ENCODE measurements at regions not wholly inside any gene's neighbourhood (a gene's known extent, or its start where the extent isn't known, plus 50 kb on each side); places are given as distances from the start of the nearest gene placed in this dataset.
"Not testable (repeated sequence)": the region's sequence is repeated elsewhere in the genome, so short reads cannot be mapped to it uniquely, and the experiment has no call there.

DNA sequence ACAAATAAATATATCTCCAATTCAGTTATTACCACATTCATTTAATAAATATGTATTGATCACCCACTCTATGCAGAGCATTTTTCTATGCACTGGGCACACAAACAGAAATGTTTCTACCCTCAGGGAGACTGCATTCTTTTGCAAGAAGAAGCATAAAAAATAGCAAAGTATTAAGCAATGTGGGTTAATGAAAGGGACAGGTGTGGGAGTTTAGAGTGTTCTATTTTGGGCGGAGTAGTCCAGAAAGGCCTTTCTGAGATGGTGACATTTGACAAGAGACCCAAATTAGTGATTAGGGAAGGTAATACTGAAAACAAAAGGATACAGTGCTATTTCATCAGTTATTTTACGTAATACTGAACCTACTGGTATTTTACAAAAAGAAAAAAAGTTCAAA, 394.3 kb upstream of the CHST9 start:
- no peak for DNase-seq (ENCODE audit: low read depth)

DNA sequence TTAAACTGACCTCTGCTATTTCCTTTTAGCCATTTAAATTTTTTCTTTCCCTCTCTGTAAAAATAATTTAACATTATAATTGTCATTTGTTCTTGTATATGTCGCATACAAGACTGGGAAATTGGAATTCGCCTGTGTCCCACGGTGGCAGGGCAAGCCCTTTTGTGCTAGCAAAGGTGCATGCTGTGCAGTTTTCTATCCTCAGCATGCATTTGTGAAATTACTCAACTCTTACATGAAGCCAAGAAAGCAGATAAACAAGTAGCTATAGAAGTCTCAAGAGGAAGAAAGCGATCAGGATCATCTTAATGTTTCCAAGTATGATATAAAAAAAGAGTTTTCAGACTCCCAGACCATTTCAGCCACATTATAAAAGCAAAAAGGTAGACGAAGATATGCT, 392.6 kb upstream of the CHST9 start:
- DNase-seq (ENCODE audit: low read depth): no peak

- no peak for DNase-seq (ENCODE audit: low read depth)
These were observed 392.2 kb upstream of the CHST9 start for GRCh38 chr18:27577265-27577664.

- no peak for DNase-seq (ENCODE audit: low read depth)
These were observed 382.3 kb upstream of the CHST9 start for GRCh38 chr18:27567434-27567833.

DNA sequence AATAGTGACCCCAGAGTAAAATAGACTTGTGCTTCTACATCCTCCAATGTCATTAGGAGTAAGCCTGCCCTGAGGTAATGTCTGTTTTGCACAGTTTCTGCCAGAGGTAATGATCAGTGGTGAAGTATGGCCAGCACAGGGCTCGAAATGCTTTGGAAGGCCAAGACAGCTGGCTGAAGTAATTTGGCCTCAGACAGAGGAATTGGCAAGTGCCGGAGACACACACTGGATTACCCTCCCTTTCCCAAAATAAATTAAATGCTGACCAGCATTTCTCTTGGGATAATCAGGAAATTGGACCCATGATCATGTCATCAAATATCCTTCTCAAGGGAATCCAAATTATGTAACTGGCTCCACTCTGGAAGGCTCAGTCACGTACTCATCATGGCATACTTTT, 379.0 kb upstream of the CHST9 start:
- no peak for DNase-seq (ENCODE audit: low read depth)

DNA sequence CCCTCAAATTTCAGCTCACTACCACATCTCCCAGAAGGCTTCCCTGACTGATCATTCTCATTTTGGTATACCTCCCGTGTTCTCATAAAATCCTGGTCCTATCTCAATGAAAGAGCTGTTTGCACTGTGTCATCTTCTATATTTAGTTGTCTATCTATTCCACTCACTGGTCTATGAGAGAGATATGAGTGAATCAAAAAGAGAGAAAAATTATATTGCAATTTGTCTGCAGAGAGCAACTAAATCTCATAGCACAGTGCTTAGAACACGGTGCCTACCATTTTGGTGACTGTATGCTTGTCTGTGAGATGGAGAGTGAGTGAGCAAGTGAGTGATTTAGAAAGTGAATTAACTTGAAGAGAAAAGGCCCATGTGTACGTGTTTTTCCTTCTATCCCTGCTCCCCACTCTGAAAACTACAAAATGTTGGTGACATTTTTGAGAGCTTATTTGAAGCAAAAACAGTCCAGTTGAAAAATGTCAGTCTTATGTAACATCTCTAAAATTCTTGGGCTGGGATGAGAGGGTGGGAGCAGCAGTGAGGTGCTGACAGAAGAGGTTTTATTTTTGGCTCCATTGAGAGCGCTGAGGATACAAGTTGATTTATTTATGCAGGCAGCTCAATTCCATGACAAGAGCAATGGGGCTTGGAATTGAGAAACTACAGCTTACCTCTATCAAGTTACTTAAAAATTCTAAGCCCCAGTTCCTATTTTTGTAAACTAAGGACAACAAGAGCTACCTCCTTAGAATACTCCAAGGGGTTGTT, 373.5 kb upstream of the CHST9 start:
- DNase-seq (ENCODE audit: low read depth): no peak

GRCh38 chr18:27556741-27557140, 371.6 kb upstream of the CHST9 start:
- no peak for DNase-seq (ENCODE audit: low read depth)

- no peak for DNase-seq (ENCODE audit: low read depth)
These were observed 364.4 kb upstream of the CHST9 start for GRCh38 chr18:27549335-27550039.

GRCh38 chr18:27546991-27547390, 361.9 kb upstream of the CHST9 start:
- DNase-seq (ENCODE audit: low read depth): no peak

DNA sequence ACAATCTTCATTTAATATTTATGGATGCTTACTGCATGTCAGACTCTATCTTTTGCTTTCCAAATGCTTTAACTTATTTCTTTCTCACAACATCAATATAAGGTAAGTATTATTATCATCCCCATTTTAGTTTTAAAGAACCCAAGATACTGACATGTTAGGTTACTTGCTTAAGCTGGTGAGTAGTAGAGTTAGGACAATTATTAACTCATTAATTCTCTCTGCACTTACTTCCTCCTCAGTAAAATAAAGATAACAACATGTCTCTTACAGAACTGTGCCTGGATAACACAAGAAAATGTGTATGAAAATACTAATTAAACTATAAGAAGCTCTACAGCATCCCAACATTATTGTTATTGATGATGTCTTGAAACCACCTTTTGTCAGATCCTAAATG, 359.1 kb upstream of the CHST9 start:
- DNase-seq (ENCODE audit: low read depth): no peak

- DNase-seq (ENCODE audit: low read depth): no peak
These were observed 356.2 kb upstream of the CHST9 start for GRCh38 chr18:27541293-27541692.

DNA sequence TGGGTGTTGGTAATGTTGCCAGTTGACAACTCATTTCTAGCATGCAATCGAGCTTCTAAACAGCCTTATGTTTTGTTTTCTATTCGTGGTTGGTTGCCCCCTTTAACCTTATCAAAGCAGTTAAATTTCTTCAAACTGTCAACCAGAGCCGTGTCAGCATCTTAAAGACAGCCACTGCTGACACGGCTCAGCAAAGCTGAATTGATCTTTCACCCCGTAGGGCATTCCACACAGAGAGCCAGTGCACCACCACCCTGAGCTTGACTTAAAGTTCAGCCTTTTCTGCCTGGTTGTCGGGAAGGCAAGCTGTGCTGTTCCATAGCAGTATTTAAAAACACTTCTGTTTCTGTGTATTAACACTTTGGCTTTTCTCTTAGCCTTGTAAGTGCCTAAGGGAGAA, 355.0 kb upstream of the CHST9 start:
- DNase-seq (ENCODE audit: low read depth): no peak

DNA sequence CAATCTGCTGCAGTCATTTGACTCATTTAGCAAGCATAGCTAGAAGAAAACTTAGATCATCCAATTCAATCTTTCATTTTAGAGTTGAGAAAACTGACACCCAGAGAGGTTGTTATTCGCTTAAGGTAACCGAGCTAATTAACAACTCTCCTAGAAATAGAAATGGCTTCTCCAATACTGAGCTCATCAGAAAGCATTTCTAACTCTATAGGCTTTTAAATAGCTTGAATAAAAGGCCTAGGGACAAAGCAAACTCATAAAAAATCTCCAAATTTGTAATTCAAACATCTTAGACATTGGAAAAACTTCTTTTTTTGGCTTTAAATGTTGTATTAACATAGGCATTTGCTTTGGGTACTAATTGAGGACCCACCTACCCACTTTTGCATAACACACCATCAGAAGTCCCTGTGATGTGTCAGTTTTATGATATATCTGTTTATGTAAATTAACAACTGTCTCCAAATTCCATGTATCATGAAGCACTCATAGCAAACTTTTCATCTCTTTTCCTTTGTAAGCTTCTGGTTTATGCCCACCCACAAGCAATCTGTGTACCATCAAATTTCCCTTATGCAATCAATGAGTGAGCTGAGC, 343.9 kb upstream of the CHST9 start:
- DNase-seq (ENCODE audit: low read depth): no peak

DNA sequence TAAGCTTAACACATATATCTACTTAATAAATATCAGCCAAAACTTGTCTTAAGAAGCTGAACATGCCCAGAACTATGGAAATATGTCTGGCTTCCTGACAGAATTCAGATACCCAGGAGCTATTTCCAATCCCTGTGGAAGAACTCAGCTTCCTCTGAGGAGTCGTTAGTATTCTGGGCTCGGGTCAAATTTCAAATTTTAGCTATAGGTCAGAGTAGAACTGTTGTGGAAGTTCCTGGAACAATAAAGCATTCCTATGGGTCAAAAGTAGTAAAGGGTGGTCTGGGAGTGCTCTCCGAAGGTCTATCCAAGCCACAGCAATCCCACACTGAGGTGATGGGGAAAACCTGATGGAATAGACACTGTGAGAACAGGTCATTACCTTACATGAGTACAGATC, 342.7 kb upstream of the CHST9 start:
- DNase-seq (ENCODE audit: low read depth): no peak

- no peak for DNase-seq (ENCODE audit: low read depth)
These were observed 335.3 kb upstream of the CHST9 start for GRCh38 chr18:27520401-27520800.

GRCh38 chr18:27510036-27510633, 325.0 kb upstream of the CHST9 start:
- not testable (repeated sequence) for DNase-seq (ENCODE audit: low read depth)

DNA sequence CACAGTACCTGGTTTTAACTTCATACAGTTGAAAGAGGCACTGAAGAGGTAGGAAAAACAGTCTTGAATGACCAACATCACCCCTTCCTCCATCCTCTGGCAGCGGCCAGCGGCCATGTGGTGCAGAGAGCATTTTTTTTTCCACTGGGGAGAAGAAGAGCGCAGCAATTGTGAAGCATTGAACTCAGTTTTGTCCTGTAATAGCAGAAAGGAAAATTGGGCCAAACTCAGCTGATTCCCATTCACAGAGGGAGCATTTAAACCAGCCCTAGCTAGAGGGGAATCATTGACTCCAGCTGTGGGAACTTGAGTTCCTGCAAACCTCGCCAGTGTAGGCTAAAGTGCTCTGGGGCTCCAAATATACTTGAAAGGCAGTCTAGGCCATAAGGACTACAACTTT, 316.6 kb upstream of the CHST9 start:
- no peak for DNase-seq (ENCODE audit: low read depth)

DNA sequence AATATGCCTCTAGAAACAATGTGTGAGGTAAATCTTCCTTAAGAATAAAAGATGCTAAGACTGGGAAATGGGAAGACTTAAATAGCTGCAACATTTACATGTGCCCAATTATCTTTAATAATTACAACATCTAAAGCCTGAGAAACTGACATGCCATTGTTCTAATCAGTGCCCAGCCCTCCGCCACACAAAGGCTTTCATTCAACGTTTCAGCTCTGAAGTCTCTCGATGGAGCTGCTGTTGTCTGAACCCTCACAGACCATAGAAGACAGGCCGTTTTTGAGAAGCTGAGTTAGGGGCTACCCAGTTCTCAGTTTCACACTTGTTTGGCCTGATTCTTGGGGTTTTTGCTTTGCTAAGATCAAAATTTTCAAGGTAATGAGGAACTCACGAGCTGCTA, 315.4 kb upstream of the CHST9 start:
- no peak for DNase-seq (ENCODE audit: low read depth)

DNA sequence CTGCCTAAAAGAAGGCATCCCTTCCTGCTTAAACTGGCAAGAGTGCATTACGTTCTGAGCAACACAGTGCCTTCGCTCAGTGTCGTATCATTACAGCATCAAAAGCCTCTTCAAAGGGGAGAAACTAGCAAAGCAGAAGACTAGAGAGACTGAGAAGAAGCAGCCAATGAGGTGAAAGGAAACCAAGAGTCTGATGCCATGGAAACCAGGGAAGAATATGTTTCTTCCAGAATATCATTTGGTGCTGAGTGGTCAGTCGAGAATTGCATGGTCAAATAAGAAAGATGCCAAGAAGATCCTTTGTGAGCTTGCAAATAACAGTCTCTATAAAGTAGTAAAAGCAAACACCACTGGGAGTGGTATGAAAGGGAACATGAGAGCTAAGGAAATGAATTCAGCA, 312.1 kb upstream of the CHST9 start:
- no peak for DNase-seq (ENCODE audit: low read depth)

GRCh38 chr18:27493182-27493581, 308.1 kb upstream of the CHST9 start:
- no peak for DNase-seq (ENCODE audit: low read depth)

GRCh38 chr18:27491772-27492171, 306.7 kb upstream of the CHST9 start:
- no peak for DNase-seq (ENCODE audit: low read depth)

- DNase-seq (ENCODE audit: low read depth): no peak
These were observed 298.2 kb upstream of the CHST9 start for GRCh38 chr18:27483276-27483675.

GRCh38 chr18:27478459-27478858, 293.4 kb upstream of the CHST9 start:
- DNase-seq (ENCODE audit: low read depth): no peak

Measured in fibroblast of the conjunctiva (primary cell).